GM21717 (cell line): ENCODE measurements at regions not wholly inside any gene's neighbourhood (a gene's known extent, or its start where the extent isn't known, plus 50 kb on each side); places are given as distances from the start of the nearest gene placed in this dataset.
"Not testable (repeated sequence)": the region's sequence is repeated elsewhere in the genome, so short reads cannot be mapped to it uniquely, and the experiment has no call there.

Experiments
- ATAC-seq: cut with Tn5 transposase; IDR thresholded peaks from one replicate; pipeline ENCODE4 v1.9.1; 2021; ENCODE audit warnings: mild to moderate bottlenecking, moderate library complexity; ENCODE audit not compliant: unreplicated experiment

DNA sequence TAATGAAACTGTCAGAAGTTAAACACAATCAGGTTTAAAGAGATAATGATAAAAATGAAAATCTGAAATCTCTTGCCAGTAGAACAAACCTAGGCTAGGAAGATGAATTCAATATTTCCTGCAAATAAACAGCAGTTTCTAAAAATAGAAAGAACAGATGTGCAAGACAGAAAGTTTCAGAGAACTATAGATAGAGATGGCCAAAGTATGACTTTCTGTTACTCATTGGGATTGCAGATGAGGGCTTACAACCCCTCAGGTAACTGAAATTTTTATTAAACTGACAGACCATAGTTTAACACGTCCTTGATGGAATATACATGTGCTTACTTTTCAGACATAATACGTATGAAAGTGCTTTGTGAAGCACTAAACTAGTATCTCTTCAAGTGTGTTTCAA lies 82.3 kb upstream of the PPARGC1A start:
- ATAC-seq = no peak

GRCh38 chr4:23970201-23970850 lies 80.5 kb upstream of the PPARGC1A start:
- no peak for ATAC-seq

GRCh38 chr4:23969635-23970145 lies 79.8 kb upstream of the PPARGC1A start:
- ATAC-seq = no peak

DNA sequence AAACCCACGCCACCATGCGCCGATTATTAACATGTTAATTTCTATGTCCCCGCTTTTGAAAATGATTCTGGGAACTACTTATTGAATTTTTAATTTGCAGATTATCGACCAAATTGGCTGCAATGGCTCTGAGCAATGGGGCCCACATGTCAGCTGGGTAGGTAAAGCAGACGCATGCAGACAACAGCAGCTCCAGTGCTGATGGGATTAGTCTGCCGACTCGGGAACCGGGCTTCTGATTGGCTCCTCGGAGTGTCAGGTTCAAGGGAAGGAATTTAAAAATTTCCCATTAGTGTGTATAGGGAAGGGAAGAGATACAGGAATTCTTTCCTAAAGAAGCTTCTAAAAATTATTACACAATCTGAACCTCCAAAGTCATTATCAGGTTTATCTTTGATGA lies 77.4 kb upstream of the PPARGC1A start:
- no peak for ATAC-seq

DNA sequence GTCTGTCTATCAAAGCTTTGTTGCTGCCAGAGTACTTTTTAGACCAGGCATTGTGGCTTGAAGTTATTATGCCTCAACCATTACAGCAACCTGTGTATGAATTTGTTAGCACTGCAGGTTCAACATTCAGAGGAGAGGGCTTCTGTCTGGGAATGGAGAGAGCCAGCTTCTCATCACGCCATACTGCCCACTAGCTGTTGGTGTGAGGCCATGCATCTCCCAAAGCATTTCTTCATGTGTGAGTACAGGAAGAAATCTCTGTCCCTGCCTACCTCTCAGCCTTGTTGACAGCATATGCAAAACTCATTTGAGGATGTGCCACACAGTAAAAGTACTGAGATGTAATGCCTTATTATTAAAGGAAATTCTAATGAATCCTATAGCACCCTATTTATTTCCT lies 76.9 kb upstream of the PPARGC1A start:
- no peak for ATAC-seq

- ATAC-seq = no peak
Observed at GRCh38 chr4:23962462-23962861, 72.6 kb upstream of the PPARGC1A start.

DNA sequence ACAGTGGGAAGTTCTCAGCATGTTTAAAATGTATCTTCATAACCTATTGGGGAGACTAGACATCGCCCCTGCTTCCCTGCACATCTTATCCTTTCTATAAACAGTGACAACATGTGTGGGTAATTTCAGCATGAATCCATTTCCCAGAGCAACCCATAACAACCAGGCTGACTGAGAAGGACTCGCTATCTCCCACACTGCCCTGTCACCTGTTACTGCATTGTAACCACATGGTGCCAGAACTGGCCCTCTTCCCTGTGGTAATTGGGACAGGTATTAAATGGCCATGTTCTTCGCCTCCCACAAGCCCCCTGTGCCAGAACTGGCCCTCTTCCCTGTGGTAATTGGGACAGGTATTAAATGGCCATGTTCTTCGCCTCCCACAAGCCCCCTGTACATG lies 71.5 kb upstream of the PPARGC1A start:
- not testable (repeated sequence) for ATAC-seq

GRCh38 chr4:23959396-23960148 lies 69.7 kb upstream of the PPARGC1A start:
- no peak for ATAC-seq

DNA sequence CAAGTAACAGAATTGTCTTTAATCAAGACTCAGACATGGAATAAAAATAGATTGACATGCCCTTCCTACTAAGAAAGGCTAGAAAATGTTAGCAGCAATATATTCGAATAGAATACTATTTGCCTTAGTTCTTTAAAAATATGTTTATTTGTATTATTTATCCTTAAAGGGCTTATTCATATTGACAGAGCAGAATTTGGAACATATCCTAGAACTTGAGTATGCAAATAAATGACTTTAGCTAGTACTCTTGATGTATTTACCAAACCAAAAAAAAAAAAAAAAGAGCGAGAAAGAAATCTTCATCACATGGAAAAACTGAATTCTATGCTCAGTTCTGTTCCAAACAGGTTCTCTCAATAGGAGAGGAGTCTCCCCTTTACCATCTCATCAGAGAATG lies 68.9 kb upstream of the PPARGC1A start:
- no peak for ATAC-seq

- no peak for ATAC-seq
Observed at GRCh38 chr4:23957465-23957864, 67.6 kb upstream of the PPARGC1A start.

DNA sequence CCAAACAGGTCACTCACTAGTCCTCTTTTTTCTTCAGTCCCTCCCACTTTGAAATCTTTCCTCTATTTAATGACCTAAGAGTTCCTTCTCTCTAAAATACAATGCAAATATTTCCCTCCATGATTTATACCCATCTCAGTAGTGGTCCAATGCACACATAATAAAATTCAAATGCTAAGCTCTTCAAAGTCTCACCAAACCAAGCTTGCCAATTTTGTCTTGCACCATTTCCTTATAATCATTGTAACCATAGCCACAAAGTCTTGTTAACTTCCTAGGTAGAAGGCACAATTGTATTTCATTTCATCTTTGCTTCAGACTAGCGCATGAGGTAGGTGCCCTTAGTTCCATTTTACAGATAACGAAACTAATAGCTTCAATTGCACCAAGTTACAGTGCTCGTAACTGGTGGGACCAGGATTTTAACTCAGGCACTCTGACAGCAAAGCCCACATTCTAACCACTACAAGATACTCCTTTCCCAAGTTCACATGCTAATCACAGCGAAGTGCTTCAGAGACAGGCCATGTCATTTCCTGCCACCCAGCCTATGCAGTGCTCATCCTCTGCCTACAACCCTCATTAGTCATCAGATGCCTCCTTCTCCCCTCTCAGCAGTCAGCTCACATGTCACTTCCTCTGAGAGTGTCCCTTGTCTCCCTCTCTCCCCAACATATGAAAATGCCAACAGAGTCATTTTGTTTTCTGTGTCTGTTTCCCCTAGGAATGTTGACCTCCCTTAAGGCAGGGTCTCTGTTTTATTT lies 66.9 kb upstream of the PPARGC1A start:
- no peak for ATAC-seq

- ATAC-seq = no peak
Observed at GRCh38 chr4:23952258-23952657, 62.4 kb upstream of the PPARGC1A start.

DNA sequence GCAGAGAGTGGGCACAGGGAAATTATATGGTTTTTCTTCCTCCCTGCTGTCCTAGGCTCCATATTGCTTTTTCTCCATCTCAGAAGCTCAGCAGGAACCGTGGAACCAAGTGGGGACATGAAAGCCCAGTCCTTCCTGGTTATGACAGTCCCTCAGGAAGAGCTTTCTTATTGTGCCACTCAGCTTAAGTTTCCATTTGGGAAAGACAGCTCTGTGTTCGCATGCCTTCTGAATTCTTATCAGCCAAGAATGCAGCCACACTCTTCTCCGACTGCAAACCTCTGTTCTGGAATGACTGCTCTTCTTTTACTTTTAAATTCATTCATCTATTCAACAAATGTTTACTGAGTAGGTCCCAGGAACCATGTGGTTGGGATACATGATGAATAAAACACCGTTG lies 58.0 kb upstream of the PPARGC1A start:
- ATAC-seq = no peak

DNA sequence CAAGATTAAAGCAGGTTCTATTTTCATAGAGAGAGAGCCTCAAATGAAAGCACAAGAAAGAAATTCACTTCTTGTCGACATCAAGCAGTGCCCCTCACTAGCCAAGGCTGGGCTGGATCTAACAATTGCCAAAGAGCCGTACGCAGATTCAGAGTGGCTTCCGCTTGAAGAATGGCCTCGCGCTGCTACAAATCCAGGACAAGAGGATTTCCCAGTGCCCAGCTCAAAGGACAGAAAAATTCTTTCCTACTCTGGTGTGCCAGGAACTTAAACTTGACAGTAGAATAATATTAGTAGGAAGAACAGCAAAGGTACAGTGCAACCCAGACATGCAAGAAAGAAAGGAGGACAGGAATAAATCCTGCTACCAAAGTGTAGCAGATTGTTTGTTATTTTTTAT lies 56.5 kb upstream of the PPARGC1A start:
- ATAC-seq = no peak

DNA sequence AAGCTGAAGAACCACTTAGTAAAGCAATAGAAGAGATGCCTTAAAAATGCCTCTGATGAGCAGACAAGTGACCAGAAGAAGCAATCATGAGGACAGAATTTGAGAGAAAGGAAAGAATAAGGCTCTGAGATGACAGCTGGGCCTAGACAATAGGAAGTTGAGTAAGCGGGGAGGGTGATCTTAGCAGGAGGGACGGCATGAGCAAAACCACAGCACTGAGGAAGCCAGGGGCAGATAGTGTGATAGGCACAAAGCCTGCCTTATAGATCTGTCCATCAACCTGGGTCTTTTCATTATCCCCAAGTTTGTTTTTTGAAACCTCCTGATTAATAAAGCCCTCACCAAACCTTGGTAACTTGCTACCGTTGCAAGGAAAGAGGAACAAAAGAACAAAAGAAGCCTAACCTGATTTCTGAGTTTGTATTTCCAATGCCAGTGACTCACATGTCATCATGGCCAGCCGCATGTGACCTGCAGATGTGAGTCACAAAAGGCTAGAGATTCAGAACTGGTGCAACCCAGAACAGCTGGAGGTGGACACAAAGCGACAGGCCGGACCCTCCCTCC lies 55.7 kb upstream of the PPARGC1A start:
- ATAC-seq = no peak

DNA sequence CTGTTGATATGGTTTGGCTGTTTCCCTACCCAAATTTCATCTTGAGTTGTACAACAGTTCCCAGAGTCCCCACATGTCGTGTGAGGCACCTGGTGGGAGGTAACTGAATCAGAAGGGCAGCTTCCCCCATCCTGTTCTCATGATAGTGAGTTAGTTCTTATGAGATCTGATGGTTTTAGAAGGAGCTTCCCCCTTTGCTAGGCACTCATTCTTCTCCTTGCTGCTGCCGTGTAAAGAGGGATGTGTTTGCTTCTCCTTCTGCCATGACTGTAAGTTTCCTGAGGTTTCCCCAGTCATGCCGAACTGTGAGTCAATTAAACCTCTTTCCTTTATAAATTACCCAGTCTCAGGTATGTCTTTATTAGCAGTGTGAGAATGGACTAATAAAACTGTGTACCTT lies 54.7 kb upstream of the PPARGC1A start:
- ATAC-seq = not testable (repeated sequence)

DNA sequence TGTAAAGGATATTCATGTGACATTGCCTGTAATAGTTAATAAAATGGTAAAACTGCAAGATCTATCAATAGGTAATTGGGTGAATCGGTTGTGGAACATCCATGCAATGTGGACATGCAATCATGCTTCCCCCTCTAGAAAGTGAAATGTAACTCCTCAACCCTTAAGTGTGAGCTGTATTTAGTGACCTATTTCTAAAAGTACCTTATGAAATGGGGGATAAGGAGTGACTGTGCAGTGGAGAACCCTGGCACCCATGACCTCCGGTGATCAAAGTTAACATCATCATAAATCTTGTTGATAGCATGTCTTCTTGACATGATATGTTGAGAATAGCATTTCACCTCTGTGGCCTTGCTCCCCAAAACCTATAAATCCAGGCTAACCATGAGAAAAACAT lies 53.6 kb upstream of the PPARGC1A start:
- no peak for ATAC-seq

DNA sequence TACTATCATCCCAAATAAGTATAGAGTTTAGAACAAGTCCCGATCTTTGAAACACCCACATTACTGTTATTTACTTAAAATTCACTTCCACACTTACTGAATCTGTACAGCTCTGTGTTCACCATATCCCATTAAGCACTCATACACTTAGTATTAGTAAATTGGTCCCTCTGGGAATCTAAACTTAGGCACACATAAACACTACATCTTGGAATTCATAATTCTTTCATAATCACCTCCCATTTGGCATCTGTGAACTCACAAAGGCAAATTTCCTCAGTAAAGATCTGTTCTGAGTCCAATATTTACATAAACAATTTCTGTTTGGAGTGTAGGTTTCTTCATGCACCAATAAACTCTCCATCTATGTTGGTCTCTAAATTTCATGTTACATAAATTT lies 52.6 kb upstream of the PPARGC1A start:
- ATAC-seq = no peak
